MCF 10A (cell line): ENCODE measurements at regions not wholly inside any gene's neighbourhood (a gene's known extent, or its start where the extent isn't known, plus 50 kb on each side); places are given as distances from the start of the nearest gene placed in this dataset.

Source experiments
- BruUV-seq: library from RNA; stranded (reverse); fragments of 400-500 nt; replicated peaks from 2 replicates; lab custom pipeline; 2021; lab: Mats Ljungman, UMichigan
- CTCF ChIA-PET: fragments of 300-600 bp; sonication (Branson Sonifier 250); formaldehyde crosslinking; extraction: SDS; loops from one replicate; lab custom pipeline; 2021; ENCODE audit warnings: antibody characterized with exemption, inconsistent platforms; lab: Yijun Ruan, JAX
- POLR2A ChIA-PET: fragments of 300-600, 350-650 bp; sonication (Branson Sonifier 250); formaldehyde crosslinking; extraction: SDS; loops from one replicate; lab custom pipeline; 2020; ENCODE audit warnings: antibody characterized with exemption, inconsistent platforms; lab: Yijun Ruan, JAX
- DNase-seq: peaks from one replicate; pipeline ENCODE4 v3.0.0-alpha.2; 2018; ENCODE audit not compliant: unreplicated experiment
- H3K27ac Mint-ChIP-seq: one replicate; pipeline ENCODE4 v1.8.0; 2022; ENCODE audit warnings: mild to moderate bottlenecking, low read depth, mixed read lengths; ENCODE audit not compliant: unreplicated experiment
- H3K27me3 Mint-ChIP-seq: one replicate; pipeline ENCODE4 v1.8.0; 2022; ENCODE audit warnings: mixed read lengths; ENCODE audit not compliant: insufficient read depth, unreplicated experiment
- H3K36me3 Mint-ChIP-seq: one replicate; pipeline ENCODE4 v1.8.0; 2022; ENCODE audit warnings: mild to moderate bottlenecking, moderate library complexity, mixed read lengths; ENCODE audit not compliant: insufficient read depth, unreplicated experiment
- H3K4me1 Mint-ChIP-seq: one replicate; pipeline ENCODE4 v1.8.0; 2022; ENCODE audit warnings: mixed read lengths; ENCODE audit not compliant: insufficient read depth, unreplicated experiment
- H3K4me3 Mint-ChIP-seq: one replicate; pipeline ENCODE4 v1.8.0; 2022; ENCODE audit warnings: mild to moderate bottlenecking, moderate library complexity, mixed read lengths; ENCODE audit not compliant: unreplicated experiment
- H3K9me3 Mint-ChIP-seq: one replicate; pipeline ENCODE4 v1.8.0; 2022; ENCODE audit warnings: mixed read lengths; ENCODE audit not compliant: unreplicated experiment
- intact Hi-C: fragments of 100-400 bp; cut with micrococcal nuclease; formaldehyde crosslinking; loops from 2 replicates; pipeline ENCODE4 v1.14.1; 2022
- TF ChIP-seq, protein P1 (sequence below): fragments of 200-600 bp; IDR thresholded peaks from one replicate; pipeline ENCODE4 v1.8.0; 2022; ENCODE audit warnings: antibody characterized with exemption, mild to moderate bottlenecking; ENCODE audit not compliant: unreplicated experiment

DNA sequence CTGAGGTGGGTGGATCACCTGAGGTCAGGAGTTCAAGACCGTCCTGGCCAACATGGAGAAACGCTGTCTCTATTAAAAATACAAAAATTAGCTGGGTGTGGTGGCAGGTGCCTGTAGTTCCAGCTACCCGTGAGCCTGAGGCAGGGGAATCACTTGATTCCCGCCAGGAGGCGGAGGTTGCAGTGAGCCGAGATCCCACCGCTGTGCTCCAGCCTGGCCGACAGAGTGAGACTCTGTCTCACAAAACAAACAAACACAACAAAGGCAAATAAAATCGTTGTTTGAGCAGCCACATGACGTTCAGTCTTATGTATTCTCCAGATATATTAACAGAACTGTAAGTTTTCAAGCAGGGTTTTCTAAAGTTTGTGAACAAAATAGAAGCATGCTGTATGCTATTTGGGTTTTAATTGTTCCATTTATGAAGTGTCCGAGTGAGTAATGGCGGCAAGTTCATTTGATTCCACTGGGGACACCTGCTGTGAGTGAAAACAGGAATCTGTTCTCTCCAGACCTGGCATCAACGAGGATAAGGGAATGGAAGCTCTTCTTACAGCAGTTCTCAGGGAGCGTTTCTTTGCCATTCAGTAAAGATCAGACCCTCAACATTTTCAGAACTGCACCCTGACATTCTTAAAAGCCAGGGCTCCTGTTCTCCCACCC is 122.5 kb upstream of the PITRM1 start:
- no TSS peak for BruUV-seq
- Mint-ChIP-seq H3K36me3 (no peaks in the 10 kb centered on the region), H3K9me3 (no peaks in the 10 kb centered on the region), H3K27ac (no peak overlapping the region), H3K4me1 (peaks cover 5% of the 10 kb centered on the region), H3K4me3 (no peak overlapping the region), H3K27me3 (peaks cover 13% of the 10 kb centered on the region)
- DNase-seq, result no peak
- POLR2A ChIA-PET, result no interaction called here
- CTCF ChIA-PET, result no interaction called here
- TF ChIP-seq, protein P1, sequence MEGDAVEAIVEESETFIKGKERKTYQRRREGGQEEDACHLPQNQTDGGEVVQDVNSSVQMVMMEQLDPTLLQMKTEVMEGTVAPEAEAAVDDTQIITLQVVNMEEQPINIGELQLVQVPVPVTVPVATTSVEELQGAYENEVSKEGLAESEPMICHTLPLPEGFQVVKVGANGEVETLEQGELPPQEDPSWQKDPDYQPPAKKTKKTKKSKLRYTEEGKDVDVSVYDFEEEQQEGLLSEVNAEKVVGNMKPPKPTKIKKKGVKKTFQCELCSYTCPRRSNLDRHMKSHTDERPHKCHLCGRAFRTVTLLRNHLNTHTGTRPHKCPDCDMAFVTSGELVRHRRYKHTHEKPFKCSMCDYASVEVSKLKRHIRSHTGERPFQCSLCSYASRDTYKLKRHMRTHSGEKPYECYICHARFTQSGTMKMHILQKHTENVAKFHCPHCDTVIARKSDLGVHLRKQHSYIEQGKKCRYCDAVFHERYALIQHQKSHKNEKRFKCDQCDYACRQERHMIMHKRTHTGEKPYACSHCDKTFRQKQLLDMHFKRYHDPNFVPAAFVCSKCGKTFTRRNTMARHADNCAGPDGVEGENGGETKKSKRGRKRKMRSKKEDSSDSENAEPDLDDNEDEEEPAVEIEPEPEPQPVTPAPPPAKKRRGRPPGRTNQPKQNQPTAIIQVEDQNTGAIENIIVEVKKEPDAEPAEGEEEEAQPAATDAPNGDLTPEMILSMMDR, result no peak
- intact Hi-C loops, result no loop called here

DNA sequence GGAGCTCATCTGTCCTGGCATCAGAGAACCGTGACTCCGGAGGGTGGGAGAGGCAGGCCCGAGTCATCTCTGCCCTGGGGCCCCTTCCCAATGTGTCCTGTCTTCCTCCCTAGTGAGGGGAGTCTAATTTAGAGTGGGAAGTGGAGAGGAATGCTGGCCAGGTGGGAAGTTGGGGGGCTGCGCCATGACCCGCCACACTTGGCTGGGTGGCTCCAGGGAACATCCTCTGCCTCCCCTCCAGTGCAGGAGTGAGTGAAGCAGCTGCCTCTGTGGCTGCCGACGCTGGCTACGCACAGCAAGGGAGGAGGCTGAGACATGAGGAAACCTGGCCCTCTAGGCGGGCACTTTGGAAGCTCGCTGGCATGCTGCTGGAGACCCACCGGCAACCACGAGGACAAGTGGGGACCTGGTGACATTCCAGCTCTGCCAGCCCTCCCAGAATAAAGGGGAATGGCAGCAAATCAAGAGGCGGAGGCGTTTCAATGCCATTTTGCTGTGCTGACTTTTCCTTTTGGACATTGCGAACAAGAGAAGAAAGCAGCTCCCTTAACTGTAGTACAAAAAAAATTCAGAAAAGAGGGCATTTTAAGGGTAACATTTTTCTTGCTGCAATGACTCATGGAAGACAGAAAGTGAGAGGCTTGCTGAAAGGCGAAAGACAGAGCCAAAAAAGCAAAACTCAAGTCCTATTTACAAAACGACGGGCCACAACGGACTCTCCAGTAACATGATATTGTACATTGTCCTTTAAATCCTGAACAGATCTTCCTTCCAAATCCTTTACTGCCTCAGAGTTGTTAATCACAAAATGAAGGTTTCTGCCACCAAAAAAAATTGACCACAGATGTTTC is 121.2 kb upstream of the PITRM1 start:
- Mint-ChIP-seq H3K27ac (no peak overlapping the region), H3K4me1 (peaks cover 5% of the 10 kb centered on the region), H3K36me3 (no peaks in the 10 kb centered on the region), H3K9me3 (no peaks in the 10 kb centered on the region), H3K4me3 (no peak overlapping the region), H3K27me3 (peaks cover 13% of the 10 kb centered on the region)
- ChIA-PET CTCF (no interaction called here), POLR2A (interaction anchor here (0.9 kb wide), 1 partner anchor 867 kb away, joined by 3 read pairs; no protein-coding TSS in a partner anchor)
- BruUV-seq, result no TSS peak
- no peak for DNase-seq
- intact Hi-C loops, result no loop called here
- TF ChIP-seq, protein P1, result no peak

DNA sequence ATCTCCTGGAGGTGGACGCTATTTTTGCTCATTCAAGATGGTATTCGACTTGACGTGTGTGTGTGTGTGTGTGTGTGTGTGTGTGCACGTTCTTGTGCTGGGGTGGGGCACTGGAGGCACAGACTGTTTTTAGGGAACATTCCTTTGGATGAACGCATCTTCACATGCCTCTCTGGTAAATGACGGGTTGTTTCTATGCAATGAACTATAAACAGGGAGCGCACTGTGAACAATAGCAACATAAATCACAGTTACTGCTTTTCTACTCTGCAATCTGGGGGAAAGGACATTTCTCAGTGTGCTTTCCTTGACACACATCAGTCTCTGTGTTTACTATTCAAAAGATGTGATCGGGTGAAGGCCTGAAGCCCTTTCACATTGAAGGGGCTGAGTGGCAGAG is 120.1 kb upstream of the PITRM1 start:
- no peak overlapping the region for H3K4me3 Mint-ChIP-seq
- BruUV-seq, result no TSS peak
- H3K9me3 Mint-ChIP-seq, result no peaks in the 10 kb centered on the region
- no peak for DNase-seq
- ChIA-PET POLR2A (no interaction called here), CTCF (interaction anchor here (0.6 kb wide), 1 partner anchor 98 kb away, joined by 3 read pairs; no protein-coding TSS in a partner anchor)
- peaks cover 5% of the 10 kb centered on the region for H3K4me1 Mint-ChIP-seq
- H3K36me3 Mint-ChIP-seq, result no peaks in the 10 kb centered on the region
- H3K27me3 Mint-ChIP-seq, result peaks cover 13% of the 10 kb centered on the region
- peak overlapping the region; percentile 3 for H3K27ac Mint-ChIP-seq
- TF ChIP-seq, protein P1, result no peak
- intact Hi-C loops, result no loop called here

DNA sequence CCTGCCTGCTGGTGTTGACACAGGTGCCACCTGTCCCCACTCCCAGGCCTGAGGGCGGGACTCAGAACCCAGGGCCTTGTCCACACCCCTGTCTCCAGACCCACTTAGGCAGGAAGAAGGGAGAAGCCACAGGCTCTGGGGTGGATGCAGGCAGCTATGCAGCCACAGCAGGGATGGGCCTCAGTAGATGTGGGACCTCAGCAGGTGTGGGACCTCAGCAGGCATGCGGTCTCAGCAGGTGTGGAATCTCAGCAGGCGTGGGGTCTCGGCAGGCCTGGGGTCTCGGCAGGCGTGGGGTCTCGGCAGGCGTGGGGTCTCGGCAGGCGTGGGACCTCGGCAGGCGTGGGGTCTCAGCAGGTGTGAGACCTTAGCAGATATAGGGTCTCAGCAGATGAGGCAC is 118.0 kb upstream of the PITRM1 start:
- TF ChIP-seq, protein P1, result no peak
- no peak overlapping the region for H3K27ac Mint-ChIP-seq
- H3K9me3 Mint-ChIP-seq, result no peaks in the 10 kb centered on the region
- peaks cover 5% of the 10 kb centered on the region for H3K4me1 Mint-ChIP-seq
- no TSS peak for BruUV-seq
- H3K4me3 Mint-ChIP-seq, result no peak overlapping the region
- CTCF ChIA-PET, result no interaction called here
- peaks cover 1% of the 10 kb centered on the region for H3K27me3 Mint-ChIP-seq
- H3K36me3 Mint-ChIP-seq, result no peaks in the 10 kb centered on the region
- intact Hi-C loops, result no loop called here
- no peak for DNase-seq
- POLR2A ChIA-PET, result no interaction called here
